RWPE2 (cell line): ENCODE measurements at regions not wholly inside any gene's neighbourhood (a gene's known extent, or its start where the extent isn't known, plus 50 kb on each side); places are given as distances from the start of the nearest gene placed in this dataset.
A peak's percentile ranks its signal among the peaks of the same experiment; 100 is the strongest.

Experiments used
- ATAC-seq: fragments of 200-7000 bp; cut with Tn5 transposase; 3 replicates; pipeline ENCODE4 v1.9.1; 2021; ENCODE audit warnings: low read depth
- DNase-seq: peaks from one replicate; pipeline ENCODE4 v3.0.0-alpha.2; 2020; ENCODE audit warnings: low spot score
- H3K27ac ChIP-seq: fragments of 450-650 bp; 2 replicates; pipeline ENCODE4 v1.5.1; 2017; ENCODE audit warnings: mild to moderate bottlenecking; ENCODE audit not compliant: poor library complexity, severe bottlenecking
- H3K27me3 ChIP-seq: fragments of 250-450 bp; sonication (Bioruptor Pico); 2 replicates; pipeline ENCODE4 v1.5.1; 2021; ENCODE audit warnings: mild to moderate bottlenecking, moderate library complexity; ENCODE audit not compliant: insufficient read depth, poor library complexity, severe bottlenecking
- H3K36me3 ChIP-seq: fragments of 250-450 bp; sonication (Bioruptor Pico); 2 replicates; pipeline ENCODE4 v1.5.1; 2020; ENCODE audit warnings: low read depth, mild to moderate bottlenecking, moderate library complexity
- H3K4me1 ChIP-seq: fragments of 250-450 bp; sonication (Bioruptor Pico); 2 replicates; pipeline ENCODE4 v1.5.1; 2021; ENCODE audit warnings: mild to moderate bottlenecking, moderate library complexity; ENCODE audit not compliant: insufficient read depth, poor library complexity, severe bottlenecking
- H3K4me3 ChIP-seq: fragments of 250-450 bp; sonication (Bioruptor Pico); 2 replicates; pipeline ENCODE4 v1.5.1; 2021; ENCODE audit warnings: mild to moderate bottlenecking, moderate library complexity; ENCODE audit not compliant: severe bottlenecking
- H3K9me3 ChIP-seq: fragments of 250-450 bp; sonication (Bioruptor Pico); 2 replicates; pipeline ENCODE4 v1.5.1; 2021; ENCODE audit warnings: mild to moderate bottlenecking, moderate library complexity; ENCODE audit not compliant: severe bottlenecking
- TF ChIP-seq, protein P1 (sequence below): fragments of 450-650 bp; IDR thresholded peaks from one replicate; pipeline ENCODE4 v1.5.1; 2017; ENCODE audit warnings: mild to moderate bottlenecking, moderate library complexity; ENCODE audit not compliant: poor library complexity, severe bottlenecking

- H3K27ac ChIP-seq, result peak overlapping the region; percentile 81
- no peaks in the 10 kb centered on the region for H3K9me3 ChIP-seq
- DNase-seq (no peak), ATAC-seq (peak; percentile 54)
- H3K27me3 ChIP-seq, result no peaks in the 10 kb centered on the region
- no peaks in the 10 kb centered on the region for H3K36me3 ChIP-seq
- TF ChIP-seq, protein P1, sequence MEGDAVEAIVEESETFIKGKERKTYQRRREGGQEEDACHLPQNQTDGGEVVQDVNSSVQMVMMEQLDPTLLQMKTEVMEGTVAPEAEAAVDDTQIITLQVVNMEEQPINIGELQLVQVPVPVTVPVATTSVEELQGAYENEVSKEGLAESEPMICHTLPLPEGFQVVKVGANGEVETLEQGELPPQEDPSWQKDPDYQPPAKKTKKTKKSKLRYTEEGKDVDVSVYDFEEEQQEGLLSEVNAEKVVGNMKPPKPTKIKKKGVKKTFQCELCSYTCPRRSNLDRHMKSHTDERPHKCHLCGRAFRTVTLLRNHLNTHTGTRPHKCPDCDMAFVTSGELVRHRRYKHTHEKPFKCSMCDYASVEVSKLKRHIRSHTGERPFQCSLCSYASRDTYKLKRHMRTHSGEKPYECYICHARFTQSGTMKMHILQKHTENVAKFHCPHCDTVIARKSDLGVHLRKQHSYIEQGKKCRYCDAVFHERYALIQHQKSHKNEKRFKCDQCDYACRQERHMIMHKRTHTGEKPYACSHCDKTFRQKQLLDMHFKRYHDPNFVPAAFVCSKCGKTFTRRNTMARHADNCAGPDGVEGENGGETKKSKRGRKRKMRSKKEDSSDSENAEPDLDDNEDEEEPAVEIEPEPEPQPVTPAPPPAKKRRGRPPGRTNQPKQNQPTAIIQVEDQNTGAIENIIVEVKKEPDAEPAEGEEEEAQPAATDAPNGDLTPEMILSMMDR, result no peak
- H3K4me1 ChIP-seq, result peaks cover 76% of the 10 kb centered on the region
- H3K4me3 ChIP-seq, result no peak overlapping the region
Measured at GRCh38 chr5:158054223-158055110, 195.5 kb upstream of the CLINT1 start.

- peak; percentile 69 for ATAC-seq
- no peaks in the 10 kb centered on the region for H3K27me3 ChIP-seq
Measured at GRCh38 chr5:158051036-158051435, 192.1 kb upstream of the CLINT1 start.

DNA sequence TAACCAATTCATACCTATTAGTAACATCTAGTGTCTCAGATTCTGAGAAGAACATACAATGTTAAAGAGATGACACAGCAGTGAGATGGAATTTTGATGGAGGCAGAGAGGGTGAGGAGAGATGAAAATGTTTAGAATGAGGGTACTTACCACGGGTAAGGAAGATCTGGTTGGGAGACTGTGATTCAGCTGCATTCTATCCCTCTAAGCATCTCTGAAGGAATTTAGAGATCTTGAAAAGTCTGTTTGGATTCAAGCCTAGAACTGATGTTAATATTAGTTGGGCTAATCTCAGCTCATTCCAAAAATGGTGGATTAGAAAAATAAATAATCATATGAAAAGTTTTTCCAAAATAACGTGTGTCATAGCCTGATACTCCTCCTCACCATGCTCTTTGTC, 191.5 kb upstream of the CLINT1 start:
- H3K27me3 ChIP-seq, result no peaks in the 10 kb centered on the region
- no peaks in the 10 kb centered on the region for H3K36me3 ChIP-seq
- no peak overlapping the region for H3K4me3 ChIP-seq
- no peaks in the 10 kb centered on the region for H3K9me3 ChIP-seq
- ATAC-seq (no peak), DNase-seq (no peak)
- H3K27ac ChIP-seq, result peak overlapping the region; percentile 65
- TF ChIP-seq, protein P1, result no peak
- peaks cover 38% of the 10 kb centered on the region for H3K4me1 ChIP-seq

More at GRCh38 chr5:158051036-158051435, 192.1 kb upstream of the CLINT1 start:
- peak overlapping the region; percentile 65 for H3K27ac ChIP-seq
- H3K36me3 ChIP-seq, result no peaks in the 10 kb centered on the region
- no peak for DNase-seq
- TF ChIP-seq, protein P1, result no peak
- no peaks in the 10 kb centered on the region for H3K9me3 ChIP-seq
- peaks cover 44% of the 10 kb centered on the region for H3K4me1 ChIP-seq
- H3K4me3 ChIP-seq, result no peak overlapping the region

DNA sequence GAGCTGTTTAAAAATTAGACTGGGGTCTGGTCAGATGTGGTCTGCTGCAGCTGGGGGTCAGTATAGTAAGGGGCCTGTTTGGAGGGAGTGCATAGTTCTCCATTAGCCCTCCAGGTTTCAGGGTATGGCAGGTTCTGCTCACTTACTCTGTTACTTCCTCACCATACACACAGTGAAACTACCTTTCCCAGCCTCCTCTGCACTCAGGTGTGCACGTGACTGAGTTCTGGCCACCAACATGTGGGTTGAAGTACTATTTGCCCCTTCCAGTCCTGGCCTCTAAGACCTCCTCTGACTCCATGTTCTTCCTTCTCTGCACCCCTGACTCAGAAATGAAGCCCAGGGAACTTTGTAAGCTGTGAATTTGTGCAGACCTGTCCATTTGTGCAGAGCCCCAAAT, 190.5 kb upstream of the CLINT1 start:
- TF ChIP-seq, protein P1, result no peak
- DNase-seq, result no peak
- no peaks in the 10 kb centered on the region for H3K36me3 ChIP-seq

DNA sequence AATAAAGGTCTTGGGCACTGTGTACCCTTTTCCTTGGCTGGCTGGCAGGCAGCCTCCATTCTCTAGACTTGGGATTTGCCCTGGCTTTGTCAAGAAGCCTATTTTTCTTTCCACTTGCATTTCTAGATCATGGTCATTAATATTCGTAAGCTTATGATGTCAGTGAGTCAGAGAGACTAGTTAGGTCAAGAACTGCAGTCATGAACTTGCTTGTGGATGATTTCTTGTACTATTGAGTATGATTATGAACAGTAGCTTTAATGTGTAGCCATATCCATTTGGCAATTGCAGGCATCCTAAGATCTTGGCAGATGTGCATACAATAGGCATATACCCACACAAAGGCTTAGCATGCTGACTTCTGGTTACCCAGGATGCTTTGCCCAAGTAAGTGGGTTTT, 186.8 kb upstream of the CLINT1 start:
- ATAC-seq (no peak), DNase-seq (no peak)
- Histone ChIP-seq H3K27me3 (no peaks in the 10 kb centered on the region), H3K27ac (no peak overlapping the region), H3K4me1 (peaks cover 7% of the 10 kb centered on the region), H3K9me3 (no peaks in the 10 kb centered on the region), H3K4me3 (no peak overlapping the region), H3K36me3 (no peaks in the 10 kb centered on the region)
- TF ChIP-seq, protein P1, result no peak

More for the DNA sequence above, 190.5 kb upstream of the CLINT1 start:
- Histone ChIP-seq H3K27ac (no peak overlapping the region), H3K4me1 (peaks cover 30% of the 10 kb centered on the region), H3K27me3 (no peaks in the 10 kb centered on the region), H3K4me3 (no peak overlapping the region), H3K9me3 (no peaks in the 10 kb centered on the region)
- no peak for ATAC-seq
